RWPE2 (cell line): ENCODE measurements at regions not wholly inside any gene's neighbourhood (a gene's known extent, or its start where the extent isn't known, plus 50 kb on each side); places are given as distances from the start of the nearest gene placed in this dataset.
A peak's percentile ranks its signal among the peaks of the same experiment; 100 is the strongest.
"Not testable (repeated sequence)": the region's sequence is repeated elsewhere in the genome, so short reads cannot be mapped to it uniquely, and the experiment has no call there.

Source experiments
- ATAC-seq: fragments of 200-7000 bp; cut with Tn5 transposase; 3 replicates; pipeline ENCODE4 v1.9.1; 2021; ENCODE audit warnings: low read depth
- DNase-seq: peaks from one replicate; pipeline ENCODE4 v3.0.0-alpha.2; 2020; ENCODE audit warnings: low spot score
- H3K27ac ChIP-seq: fragments of 450-650 bp; 2 replicates; pipeline ENCODE4 v1.5.1; 2017; ENCODE audit warnings: mild to moderate bottlenecking; ENCODE audit not compliant: poor library complexity, severe bottlenecking
- H3K27me3 ChIP-seq: fragments of 250-450 bp; sonication (Bioruptor Pico); 2 replicates; pipeline ENCODE4 v1.5.1; 2021; ENCODE audit warnings: mild to moderate bottlenecking, moderate library complexity; ENCODE audit not compliant: insufficient read depth, poor library complexity, severe bottlenecking
- H3K36me3 ChIP-seq: fragments of 250-450 bp; sonication (Bioruptor Pico); 2 replicates; pipeline ENCODE4 v1.5.1; 2020; ENCODE audit warnings: low read depth, mild to moderate bottlenecking, moderate library complexity
- H3K4me1 ChIP-seq: fragments of 250-450 bp; sonication (Bioruptor Pico); 2 replicates; pipeline ENCODE4 v1.5.1; 2021; ENCODE audit warnings: mild to moderate bottlenecking, moderate library complexity; ENCODE audit not compliant: insufficient read depth, poor library complexity, severe bottlenecking
- H3K4me3 ChIP-seq: fragments of 250-450 bp; sonication (Bioruptor Pico); 2 replicates; pipeline ENCODE4 v1.5.1; 2021; ENCODE audit warnings: mild to moderate bottlenecking, moderate library complexity; ENCODE audit not compliant: severe bottlenecking
- H3K9me3 ChIP-seq: fragments of 250-450 bp; sonication (Bioruptor Pico); 2 replicates; pipeline ENCODE4 v1.5.1; 2021; ENCODE audit warnings: mild to moderate bottlenecking, moderate library complexity; ENCODE audit not compliant: severe bottlenecking
- TF ChIP-seq, protein P1 (sequence below): fragments of 450-650 bp; IDR thresholded peaks from one replicate; pipeline ENCODE4 v1.5.1; 2017; ENCODE audit warnings: mild to moderate bottlenecking, moderate library complexity; ENCODE audit not compliant: poor library complexity, severe bottlenecking

GRCh38 chr5:39691993-39692392 is 267.2 kb upstream of the DAB2 start:
- H3K4me3 ChIP-seq: no peak overlapping the region
- no peak for DNase-seq
- ATAC-seq: peak; percentile 71
- TF ChIP-seq, protein P1, sequence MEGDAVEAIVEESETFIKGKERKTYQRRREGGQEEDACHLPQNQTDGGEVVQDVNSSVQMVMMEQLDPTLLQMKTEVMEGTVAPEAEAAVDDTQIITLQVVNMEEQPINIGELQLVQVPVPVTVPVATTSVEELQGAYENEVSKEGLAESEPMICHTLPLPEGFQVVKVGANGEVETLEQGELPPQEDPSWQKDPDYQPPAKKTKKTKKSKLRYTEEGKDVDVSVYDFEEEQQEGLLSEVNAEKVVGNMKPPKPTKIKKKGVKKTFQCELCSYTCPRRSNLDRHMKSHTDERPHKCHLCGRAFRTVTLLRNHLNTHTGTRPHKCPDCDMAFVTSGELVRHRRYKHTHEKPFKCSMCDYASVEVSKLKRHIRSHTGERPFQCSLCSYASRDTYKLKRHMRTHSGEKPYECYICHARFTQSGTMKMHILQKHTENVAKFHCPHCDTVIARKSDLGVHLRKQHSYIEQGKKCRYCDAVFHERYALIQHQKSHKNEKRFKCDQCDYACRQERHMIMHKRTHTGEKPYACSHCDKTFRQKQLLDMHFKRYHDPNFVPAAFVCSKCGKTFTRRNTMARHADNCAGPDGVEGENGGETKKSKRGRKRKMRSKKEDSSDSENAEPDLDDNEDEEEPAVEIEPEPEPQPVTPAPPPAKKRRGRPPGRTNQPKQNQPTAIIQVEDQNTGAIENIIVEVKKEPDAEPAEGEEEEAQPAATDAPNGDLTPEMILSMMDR: peak; percentile 63
- no peaks in the 10 kb centered on the region for H3K4me1 ChIP-seq
- H3K9me3 ChIP-seq: no peaks in the 10 kb centered on the region
- no peaks in the 10 kb centered on the region for H3K36me3 ChIP-seq
- no peaks in the 10 kb centered on the region for H3K27me3 ChIP-seq
- no peak overlapping the region for H3K27ac ChIP-seq

DNA sequence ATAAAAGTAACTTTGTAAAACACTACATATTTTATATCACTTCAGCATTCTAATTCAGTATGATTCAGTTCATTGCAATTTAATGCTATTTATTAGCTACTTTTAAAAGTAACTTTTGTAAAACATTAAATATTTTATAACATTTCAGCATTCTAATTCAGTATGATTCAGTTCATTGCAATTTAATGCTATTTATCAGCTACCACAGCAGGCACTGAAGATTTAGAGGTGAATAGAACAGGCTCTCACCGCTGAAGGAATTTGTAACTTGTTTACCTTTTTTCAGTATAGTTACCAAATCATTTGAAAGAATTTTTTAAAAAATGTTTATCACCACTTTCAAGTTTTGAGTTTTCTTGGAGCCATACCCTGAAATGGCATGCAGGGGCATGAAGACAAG is 266.4 kb upstream of the DAB2 start:
- no peaks in the 10 kb centered on the region for H3K4me1 ChIP-seq
- no peak overlapping the region for H3K4me3 ChIP-seq
- no peak overlapping the region for H3K27ac ChIP-seq
- H3K9me3 ChIP-seq: no peaks in the 10 kb centered on the region
- DNase-seq (no peak), ATAC-seq (no peak)
- TF ChIP-seq, protein P1: no peak
- no peaks in the 10 kb centered on the region for H3K27me3 ChIP-seq
- no peaks in the 10 kb centered on the region for H3K36me3 ChIP-seq

DNA sequence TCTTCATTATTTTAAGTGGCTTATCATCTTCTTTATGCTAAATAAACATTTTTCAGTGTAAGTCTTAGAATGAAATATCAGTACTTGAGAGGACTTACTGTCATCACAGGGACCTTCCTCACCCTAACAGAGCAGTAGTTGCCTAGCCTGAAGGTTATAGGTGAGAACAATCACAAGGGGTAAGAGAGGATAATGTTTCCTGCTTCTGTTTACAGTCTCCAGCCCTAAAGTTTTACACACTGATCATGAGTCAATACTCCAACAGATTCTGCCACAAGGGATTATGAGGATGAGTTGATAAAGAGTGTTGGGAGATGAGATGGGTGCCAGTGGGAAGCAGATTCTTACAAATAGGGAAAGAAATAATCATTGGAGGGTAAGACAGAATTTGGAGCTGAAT is 265.1 kb upstream of the DAB2 start:
- Histone ChIP-seq H3K4me3 (no peak overlapping the region), H3K36me3 (no peaks in the 10 kb centered on the region), H3K27ac (no peak overlapping the region), H3K9me3 (no peaks in the 10 kb centered on the region), H3K27me3 (no peaks in the 10 kb centered on the region), H3K4me1 (no peaks in the 10 kb centered on the region)
- ATAC-seq: no peak
- TF ChIP-seq, protein P1: no peak
- DNase-seq: no peak

DNA sequence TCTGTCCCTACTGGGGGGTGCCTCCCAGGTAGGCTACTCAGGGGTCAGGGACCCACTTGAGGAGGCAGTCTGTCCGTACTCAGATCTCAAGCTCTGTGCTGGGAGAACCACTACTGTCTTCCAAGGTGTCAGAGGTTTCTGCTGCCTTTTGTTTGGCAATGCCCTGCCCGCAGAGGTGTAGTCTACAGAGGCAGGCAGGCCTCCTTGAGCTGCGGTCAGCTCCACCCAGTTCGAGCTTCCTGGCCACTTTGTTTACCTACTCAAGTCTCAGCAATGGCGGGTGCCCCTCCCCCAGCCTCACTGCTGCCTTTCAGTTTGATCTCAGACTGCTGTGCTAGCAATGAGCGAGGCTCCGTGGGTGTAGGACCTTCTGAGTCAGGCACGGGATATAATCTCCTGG is 263.1 kb upstream of the DAB2 start:
- H3K9me3 ChIP-seq, H3K36me3 ChIP-seq, DNase-seq, H3K4me3 ChIP-seq, H3K27ac ChIP-seq, H3K27me3 ChIP-seq, H3K4me1 ChIP-seq, ATAC-seq: not testable (repeated sequence)

GRCh38 chr5:39680213-39680612 is 255.4 kb upstream of the DAB2 start:
- Histone ChIP-seq H3K4me3 (no peak overlapping the region), H3K4me1 (peaks cover 6% of the 10 kb centered on the region), H3K27ac (no peak overlapping the region), H3K36me3 (no peaks in the 10 kb centered on the region), H3K9me3 (no peaks in the 10 kb centered on the region), H3K27me3 (no peaks in the 10 kb centered on the region)
- TF ChIP-seq, protein P1: no peak
- ATAC-seq: no peak
- no peak for DNase-seq
